GM18498 (cell line): ENCODE measurements at regions not wholly inside any gene's neighbourhood (a gene's known extent, or its start where the extent isn't known, plus 50 kb on each side); places are given as distances from the start of the nearest gene placed in this dataset.
A peak's percentile ranks its signal among the peaks of the same experiment; 100 is the strongest.
"Not testable (repeated sequence)": the region's sequence is repeated elsewhere in the genome, so short reads cannot be mapped to it uniquely, and the experiment has no call there.

ENCODE experiments used
- ATAC-seq: cut with Tn5 transposase; IDR thresholded peaks from one replicate; pipeline ENCODE4 v1.9.1; 2021; ENCODE audit warnings: mild to moderate bottlenecking, moderate library complexity; ENCODE audit not compliant: unreplicated experiment

- no peak for ATAC-seq
Observed at GRCh38 chr1:199184180-199184579, 545.3 kb downstream of the PTPRC start.

- no peak for ATAC-seq
Observed at GRCh38 chr1:199194862-199195261, 556.0 kb downstream of the PTPRC start.

GRCh38 chr1:199197695-199198094 lies 558.9 kb downstream of the PTPRC start:
- ATAC-seq, result no peak

- no peak for ATAC-seq
Observed at GRCh38 chr1:199202331-199202730, 563.5 kb downstream of the PTPRC start.

GRCh38 chr1:199204231-199204630 lies 565.4 kb downstream of the PTPRC start:
- ATAC-seq, result no peak

- ATAC-seq, result no peak
Observed at GRCh38 chr1:199205740-199206441, 567.1 kb downstream of the PTPRC start.

GRCh38 chr1:199208847-199209246 lies 570.0 kb downstream of the PTPRC start:
- ATAC-seq, result no peak

- no peak for ATAC-seq
Observed at GRCh38 chr1:199218065-199218464, 579.2 kb downstream of the PTPRC start.

GRCh38 chr1:199218533-199218932 lies 579.7 kb downstream of the PTPRC start:
- no peak for ATAC-seq

- ATAC-seq, result no peak
Observed at GRCh38 chr1:199220031-199220430, 581.2 kb downstream of the PTPRC start.

- no peak for ATAC-seq
Observed at GRCh38 chr1:199221371-199222150, 582.7 kb downstream of the PTPRC start.

- ATAC-seq, result no peak
Observed at GRCh38 chr1:199223936-199224335, 585.1 kb downstream of the PTPRC start.

- peak; percentile 66 for ATAC-seq
Observed at GRCh38 chr1:199226163-199226562, 587.3 kb downstream of the PTPRC start.

- no peak for ATAC-seq
Observed at GRCh38 chr1:199242147-199242546, 603.3 kb downstream of the PTPRC start.

GRCh38 chr1:199242601-199243000 lies 603.8 kb downstream of the PTPRC start:
- no peak for ATAC-seq

- ATAC-seq, result peak; percentile 100
Observed at GRCh38 chr1:199243423-199244061, 604.7 kb downstream of the PTPRC start.

- no peak for ATAC-seq
Observed at GRCh38 chr1:199245946-199246345, 607.1 kb downstream of the PTPRC start.

- ATAC-seq, result no peak
Observed at GRCh38 chr1:199246716-199247115, 607.9 kb downstream of the PTPRC start.

- no peak for ATAC-seq
Observed at GRCh38 chr1:199247891-199248290, 609.1 kb downstream of the PTPRC start.

GRCh38 chr1:199254040-199254439 lies 615.2 kb downstream of the PTPRC start:
- not testable (repeated sequence) for ATAC-seq

GRCh38 chr1:199261328-199261727 lies 622.5 kb downstream of the PTPRC start:
- ATAC-seq, result no peak

- ATAC-seq, result no peak
Observed at GRCh38 chr1:199264283-199264682, 625.4 kb downstream of the PTPRC start.
